ENCODE measurements at regions not wholly inside any gene's neighbourhood (a gene's known extent, or its start where the extent isn't known, plus 50 kb on each side); places are given as distances from the start of the nearest gene placed in this dataset.

GRCh38 chr9:21677834-21678233 lies 124.6 kb upstream of the MTAP start:
- ChIA-PET CTCF (interaction anchor here (0.6 kb wide), 1 partner anchor 81 kb away, joined by 3 read pairs; no protein-coding TSS in a partner anchor), POLR2A (no interaction called here)
- no peaks in the 10 kb centered on the region for H3K9me3 ChIP-seq (ENCODE audit: control extremely low read depth in 1 of 5, control insufficient read depth in 4 of 5, insufficient read depth in 2 of 5, low read depth in 1 of 5, low read length in 4 of 5)
- H3K4me1 ChIP-seq (ENCODE audit: control extremely low read depth in 1 of 4, control insufficient read depth in 4 of 4, insufficient read depth in 4 of 4, low read length in 3 of 4) = no peaks in the 10 kb centered on the region
- H3K4me3 ChIP-seq (ENCODE audit: control insufficient read depth in 1 of 7, extremely low read depth in 1 of 7, insufficient read depth in 4 of 7, low read depth in 2 of 7, low read length in 6 of 7) = no peak overlapping the region
- no peaks in the 10 kb centered on the region for H3K36me3 ChIP-seq (ENCODE audit: control insufficient read depth in 4 of 4, insufficient read depth in 4 of 4, low read length in 3 of 4)
- WGBS (ENCODE audit: insufficient coverage) = no CpG with 5 or more reads among the region's 3 CpGs
- peaks cover 0 to 8% (median 2%) of the 10 kb centered on the region in 5 experiments for H3K27me3 ChIP-seq (replicated peaks in 2 of 5; ENCODE audit: control insufficient read depth in 4 of 5, insufficient read depth in 5 of 5, low read length in 4 of 5)
- H3K27ac ChIP-seq (ENCODE audit: insufficient read depth in 1 of 2, low read depth in 1 of 2, low read length in 2 of 2, poor library complexity in 1 of 2, severe bottlenecking in 2 of 2) = no peak overlapping the region
- peak in 2 of 3 donors; percentile 3 to 4 for DNase-seq

DNA sequence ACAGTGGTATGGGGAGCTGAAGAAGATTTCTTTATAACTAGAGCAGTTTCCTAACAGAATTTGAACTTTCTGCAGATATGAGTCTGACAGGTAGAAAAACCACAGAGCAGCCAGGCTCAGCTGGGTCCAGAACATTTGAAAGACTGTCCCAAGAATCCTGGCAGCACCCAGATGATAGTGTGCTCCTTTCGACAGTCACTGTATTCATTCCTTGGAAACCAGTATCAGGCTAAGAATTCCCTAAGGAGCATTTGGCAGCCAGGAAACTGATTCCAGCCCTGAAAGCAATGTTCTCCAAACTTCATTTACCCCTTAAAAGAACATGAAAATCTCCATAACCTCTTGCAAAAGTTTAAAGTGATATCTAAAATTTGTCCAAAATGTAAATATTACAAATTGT lies 123.0 kb upstream of the MTAP start:
- DNase-seq = no peak
- POLR2A ChIA-PET = no interaction called here
- CTCF ChIA-PET = no interaction called here
- WGBS (ENCODE audit: insufficient coverage) = 89% methylated on average over 1 of the region's 1 CpG
- no peaks in the 10 kb centered on the region for H3K9me3 ChIP-seq (ENCODE audit: control extremely low read depth in 1 of 5, control insufficient read depth in 4 of 5, insufficient read depth in 2 of 5, low read depth in 1 of 5, low read length in 4 of 5)
- no peaks in the 10 kb centered on the region for H3K4me1 ChIP-seq (ENCODE audit: control extremely low read depth in 1 of 4, control insufficient read depth in 4 of 4, insufficient read depth in 4 of 4, low read length in 3 of 4)
- H3K27me3 ChIP-seq (replicated peaks in 2 of 5; ENCODE audit: control insufficient read depth in 4 of 5, insufficient read depth in 5 of 5, low read length in 4 of 5) = peaks cover 0 to 6% (median 2%) of the 10 kb centered on the region in 5 experiments
- H3K4me3 ChIP-seq (ENCODE audit: control insufficient read depth in 1 of 7, extremely low read depth in 1 of 7, insufficient read depth in 4 of 7, low read depth in 2 of 7, low read length in 6 of 7) = no peak overlapping the region
- H3K36me3 ChIP-seq (ENCODE audit: control insufficient read depth in 4 of 4, insufficient read depth in 4 of 4, low read length in 3 of 4) = no peaks in the 10 kb centered on the region
- no peak overlapping the region for H3K27ac ChIP-seq (ENCODE audit: insufficient read depth in 1 of 2, low read depth in 1 of 2, low read length in 2 of 2, poor library complexity in 1 of 2, severe bottlenecking in 2 of 2)

DNA sequence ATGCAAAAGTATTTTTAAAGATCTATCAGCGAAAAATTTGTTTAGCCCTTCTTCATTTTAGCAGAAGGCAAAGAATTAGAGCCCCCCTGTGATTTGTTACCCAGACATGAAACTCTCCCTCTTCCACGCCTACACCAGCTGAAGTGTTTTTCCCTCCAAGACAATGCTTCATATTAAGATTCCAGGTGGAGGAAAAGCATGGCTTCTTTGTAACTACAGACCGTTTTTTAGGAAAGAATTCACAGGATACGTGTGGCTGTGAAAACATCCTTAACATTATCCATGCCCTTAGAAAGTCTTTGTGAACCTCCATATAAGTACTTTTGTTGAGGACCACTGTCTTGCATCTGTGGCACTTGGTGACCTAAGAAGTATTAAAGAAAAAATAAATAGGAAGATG lies 121.8 kb upstream of the MTAP start:
- no peak overlapping the region for H3K4me3 ChIP-seq (ENCODE audit: control insufficient read depth in 1 of 7, extremely low read depth in 1 of 7, insufficient read depth in 4 of 7, low read depth in 2 of 7, low read length in 6 of 7)
- no peaks in the 10 kb centered on the region for H3K9me3 ChIP-seq (ENCODE audit: control extremely low read depth in 1 of 5, control insufficient read depth in 4 of 5, insufficient read depth in 2 of 5, low read depth in 1 of 5, low read length in 4 of 5)
- H3K27ac ChIP-seq (ENCODE audit: insufficient read depth in 1 of 2, low read depth in 1 of 2, low read length in 2 of 2, poor library complexity in 1 of 2, severe bottlenecking in 2 of 2) = no peak overlapping the region
- CTCF ChIA-PET = no interaction called here
- H3K36me3 ChIP-seq (ENCODE audit: control insufficient read depth in 4 of 4, insufficient read depth in 4 of 4, low read length in 3 of 4) = no peaks in the 10 kb centered on the region
- 94% methylated on average over 3 of the region's 4 CpGs for WGBS (ENCODE audit: insufficient coverage)
- POLR2A ChIA-PET = no interaction called here
- no peaks in the 10 kb centered on the region for H3K4me1 ChIP-seq (ENCODE audit: control extremely low read depth in 1 of 4, control insufficient read depth in 4 of 4, insufficient read depth in 4 of 4, low read length in 3 of 4)
- DNase-seq = no peak
- H3K27me3 ChIP-seq (replicated peaks in 2 of 5; ENCODE audit: control insufficient read depth in 4 of 5, insufficient read depth in 5 of 5, low read length in 4 of 5) = peaks cover 0 to 6% (median 2%) of the 10 kb centered on the region in 5 experiments

DNA sequence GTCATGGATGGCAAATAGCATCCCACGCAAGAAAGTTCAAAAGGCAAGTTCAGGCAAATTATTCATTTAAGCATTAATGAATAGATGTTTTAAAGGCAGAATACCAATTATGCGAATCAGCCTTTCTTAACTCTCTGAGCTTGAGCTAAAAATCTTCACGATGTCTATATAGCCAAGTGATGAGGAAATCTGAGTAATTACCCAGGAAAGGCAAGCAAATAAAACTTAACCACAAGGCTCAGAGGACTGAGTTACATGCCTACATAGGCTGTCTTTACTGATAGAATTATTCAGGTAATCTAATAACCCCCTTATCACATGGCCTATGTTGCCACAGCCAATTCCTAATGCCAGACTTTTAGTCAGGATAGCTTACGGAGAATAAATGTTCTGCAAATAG lies 120.8 kb upstream of the MTAP start:
- WGBS (ENCODE audit: insufficient coverage) = 81% methylated on average over 2 of the region's 4 CpGs
- CTCF ChIA-PET = no interaction called here

DNA sequence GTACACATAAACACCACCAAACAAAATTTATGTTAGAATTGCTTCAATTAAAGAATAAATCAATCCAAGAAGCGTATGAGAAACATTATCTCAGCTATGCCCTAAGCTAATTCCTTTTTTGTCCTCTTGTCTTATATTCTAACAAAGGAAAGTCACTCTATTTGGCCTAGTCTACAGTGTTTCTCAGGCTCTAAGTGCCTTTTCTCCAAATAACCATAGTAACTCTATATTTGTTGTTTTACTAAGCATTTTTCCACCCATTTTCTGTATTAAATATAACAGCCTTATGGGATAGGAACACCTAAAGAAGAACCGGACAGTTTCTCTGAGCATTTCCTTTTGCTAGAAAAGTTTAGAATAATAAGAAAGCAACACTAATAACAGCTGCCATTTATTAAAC lies 120.1 kb upstream of the MTAP start:
- Histone ChIP-seq H3K36me3 (ENCODE audit: control insufficient read depth in 4 of 4, insufficient read depth in 4 of 4, low read length in 3 of 4) (no peaks in the 10 kb centered on the region), H3K4me1 (ENCODE audit: control extremely low read depth in 1 of 4, control insufficient read depth in 4 of 4, insufficient read depth in 4 of 4, low read length in 3 of 4) (no peaks in the 10 kb centered on the region), H3K9me3 (ENCODE audit: control extremely low read depth in 1 of 5, control insufficient read depth in 4 of 5, insufficient read depth in 2 of 5, low read depth in 1 of 5, low read length in 4 of 5) (no peaks in the 10 kb centered on the region), H3K4me3 (ENCODE audit: control insufficient read depth in 1 of 7, extremely low read depth in 1 of 7, insufficient read depth in 4 of 7, low read depth in 2 of 7, low read length in 6 of 7) (no peak overlapping the region), H3K27ac (ENCODE audit: insufficient read depth in 1 of 2, low read depth in 1 of 2, low read length in 2 of 2, poor library complexity in 1 of 2, severe bottlenecking in 2 of 2) (no peak overlapping the region), H3K27me3 (replicated peaks in 2 of 5; ENCODE audit: control insufficient read depth in 4 of 5, insufficient read depth in 5 of 5, low read length in 4 of 5) (peaks cover 0 to 5% (median 1%) of the 10 kb centered on the region in 5 experiments)
- no peak for DNase-seq
- POLR2A ChIA-PET = no interaction called here
- 80% methylated on average over 1 of the region's 2 CpGs for WGBS (ENCODE audit: insufficient coverage)
- CTCF ChIA-PET = no interaction called here

More for the DNA sequence above, 120.8 kb upstream of the MTAP start:
- Histone ChIP-seq H3K4me3 (ENCODE audit: control insufficient read depth in 1 of 7, extremely low read depth in 1 of 7, insufficient read depth in 4 of 7, low read depth in 2 of 7, low read length in 6 of 7) (no peak overlapping the region), H3K9me3 (ENCODE audit: control extremely low read depth in 1 of 5, control insufficient read depth in 4 of 5, insufficient read depth in 2 of 5, low read depth in 1 of 5, low read length in 4 of 5) (no peaks in the 10 kb centered on the region), H3K27ac (ENCODE audit: insufficient read depth in 1 of 2, low read depth in 1 of 2, low read length in 2 of 2, poor library complexity in 1 of 2, severe bottlenecking in 2 of 2) (no peak overlapping the region), H3K36me3 (ENCODE audit: control insufficient read depth in 4 of 4, insufficient read depth in 4 of 4, low read length in 3 of 4) (no peaks in the 10 kb centered on the region), H3K4me1 (ENCODE audit: control extremely low read depth in 1 of 4, control insufficient read depth in 4 of 4, insufficient read depth in 4 of 4, low read length in 3 of 4) (no peaks in the 10 kb centered on the region), H3K27me3 (replicated peaks in 2 of 5; ENCODE audit: control insufficient read depth in 4 of 5, insufficient read depth in 5 of 5, low read length in 4 of 5) (peaks cover 0 to 6% (median 2%) of the 10 kb centered on the region in 5 experiments)
- DNase-seq = no peak
- POLR2A ChIA-PET = no interaction called here

DNA sequence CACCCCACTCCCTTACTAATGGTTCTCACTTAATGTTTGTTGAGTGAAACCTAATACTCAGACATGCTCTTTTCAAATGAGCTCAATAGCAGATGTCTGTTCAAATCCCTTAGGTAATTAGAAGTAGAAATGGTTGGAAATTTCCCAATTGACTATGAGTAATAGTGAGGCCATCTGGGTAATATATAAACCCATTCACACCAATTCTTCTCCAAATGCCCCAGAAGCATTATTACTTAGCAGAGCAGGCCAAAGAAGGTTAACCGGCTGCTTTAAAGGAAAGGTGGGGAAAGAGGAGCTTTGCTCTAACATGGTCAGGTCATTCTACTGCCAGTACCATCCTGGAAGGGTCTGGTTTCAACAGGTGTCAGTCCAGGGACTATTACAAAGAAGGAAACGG lies 119.5 kb upstream of the MTAP start:
- DNase-seq = no peak
- WGBS (ENCODE audit: insufficient coverage) = 100% methylated on average over 1 of the region's 2 CpGs
- peaks cover 0 to 4% (median 0%) of the 10 kb centered on the region in 5 experiments for H3K27me3 ChIP-seq (replicated peaks in 2 of 5; ENCODE audit: control insufficient read depth in 4 of 5, insufficient read depth in 5 of 5, low read length in 4 of 5)
- no peaks in the 10 kb centered on the region for H3K4me1 ChIP-seq (ENCODE audit: control extremely low read depth in 1 of 4, control insufficient read depth in 4 of 4, insufficient read depth in 4 of 4, low read length in 3 of 4)
- CTCF ChIA-PET = no interaction called here
- POLR2A ChIA-PET = no interaction called here
- no peaks in the 10 kb centered on the region for H3K9me3 ChIP-seq (ENCODE audit: control extremely low read depth in 1 of 5, control insufficient read depth in 4 of 5, insufficient read depth in 2 of 5, low read depth in 1 of 5, low read length in 4 of 5)
- H3K4me3 ChIP-seq (ENCODE audit: control insufficient read depth in 1 of 7, extremely low read depth in 1 of 7, insufficient read depth in 4 of 7, low read depth in 2 of 7, low read length in 6 of 7) = no peak overlapping the region
- no peak overlapping the region for H3K27ac ChIP-seq (ENCODE audit: insufficient read depth in 1 of 2, low read depth in 1 of 2, low read length in 2 of 2, poor library complexity in 1 of 2, severe bottlenecking in 2 of 2)
- H3K36me3 ChIP-seq (ENCODE audit: control insufficient read depth in 4 of 4, insufficient read depth in 4 of 4, low read length in 3 of 4) = no peaks in the 10 kb centered on the region

GRCh38 chr9:21683484-21684175 lies 118.8 kb upstream of the MTAP start:
- CTCF ChIA-PET = interaction anchor here (1.2 kb wide), 1 partner anchor 9 kb away, joined by 3 read pairs; no protein-coding TSS in a partner anchor
- H3K36me3 ChIP-seq (ENCODE audit: control insufficient read depth in 4 of 4, insufficient read depth in 4 of 4, low read length in 3 of 4) = no peaks in the 10 kb centered on the region
- H3K4me3 ChIP-seq (ENCODE audit: control insufficient read depth in 1 of 7, extremely low read depth in 1 of 7, insufficient read depth in 4 of 7, low read depth in 2 of 7, low read length in 6 of 7) = no peak overlapping the region
- POLR2A ChIA-PET = no interaction called here
- DNase-seq = no peak
- no peaks in the 10 kb centered on the region for H3K4me1 ChIP-seq (ENCODE audit: control extremely low read depth in 1 of 4, control insufficient read depth in 4 of 4, insufficient read depth in 4 of 4, low read length in 3 of 4)
- WGBS (ENCODE audit: insufficient coverage) = 100% methylated on average over 1 of the region's 4 CpGs
- peaks cover 0 to 4% (median 0%) of the 10 kb centered on the region in 5 experiments for H3K27me3 ChIP-seq (replicated peaks in 2 of 5; ENCODE audit: control insufficient read depth in 4 of 5, insufficient read depth in 5 of 5, low read length in 4 of 5)
- no peak overlapping the region for H3K27ac ChIP-seq (ENCODE audit: insufficient read depth in 1 of 2, low read depth in 1 of 2, low read length in 2 of 2, poor library complexity in 1 of 2, severe bottlenecking in 2 of 2)
- H3K9me3 ChIP-seq (ENCODE audit: control extremely low read depth in 1 of 5, control insufficient read depth in 4 of 5, insufficient read depth in 2 of 5, low read depth in 1 of 5, low read length in 4 of 5) = no peaks in the 10 kb centered on the region

All from common myeloid progenitor, CD34-positive (primary cell).